ENCODE measurements at regions not wholly inside any gene's neighbourhood (a gene's known extent, or its start where the extent isn't known, plus 50 kb on each side); places are given as distances from the start of the nearest gene placed in this dataset.

DNA sequence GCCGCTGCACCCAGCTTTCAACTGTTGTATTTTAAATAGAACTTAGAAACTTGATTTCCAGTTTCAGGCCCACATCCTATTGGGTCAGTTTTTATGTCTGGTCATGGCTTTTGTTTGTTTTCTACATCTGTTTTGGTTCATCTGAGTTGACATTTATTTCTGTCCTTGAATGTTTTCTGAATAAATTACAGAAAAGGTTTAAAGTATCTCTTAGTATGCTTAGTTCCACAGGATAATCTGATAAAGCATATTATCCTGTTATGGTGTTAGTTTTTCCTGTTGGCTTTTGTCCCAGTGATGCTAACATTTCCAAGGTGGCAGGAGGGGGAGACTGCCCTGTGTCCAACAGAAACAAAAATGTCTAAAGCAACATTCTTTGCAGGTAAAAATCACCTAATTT is 733.2 kb downstream of the INHBA start:
- TF ChIP-seq POLR2A (IDR thresholded peaks at IDR 0.05; ENCODE audit: low read depth, low read length) (no peak), POLR2AphosphoS5 (IDR thresholded peaks at IDR 0.05; ENCODE audit: low read depth, low read length) (no peak)
